NCI-H345 treated with DMSO at 0.1 percent for 48 hours (cell line): ENCODE measurements at regions not wholly inside any gene's neighbourhood (a gene's known extent, or its start where the extent isn't known, plus 50 kb on each side); places are given as distances from the start of the nearest gene placed in this dataset.

Experiments
- DNase-seq: peaks from one replicate; lab custom pipeline; 2025; ENCODE audit not compliant: unreplicated experiment; lab: John Stamatoyannopoulos, UW

DNA sequence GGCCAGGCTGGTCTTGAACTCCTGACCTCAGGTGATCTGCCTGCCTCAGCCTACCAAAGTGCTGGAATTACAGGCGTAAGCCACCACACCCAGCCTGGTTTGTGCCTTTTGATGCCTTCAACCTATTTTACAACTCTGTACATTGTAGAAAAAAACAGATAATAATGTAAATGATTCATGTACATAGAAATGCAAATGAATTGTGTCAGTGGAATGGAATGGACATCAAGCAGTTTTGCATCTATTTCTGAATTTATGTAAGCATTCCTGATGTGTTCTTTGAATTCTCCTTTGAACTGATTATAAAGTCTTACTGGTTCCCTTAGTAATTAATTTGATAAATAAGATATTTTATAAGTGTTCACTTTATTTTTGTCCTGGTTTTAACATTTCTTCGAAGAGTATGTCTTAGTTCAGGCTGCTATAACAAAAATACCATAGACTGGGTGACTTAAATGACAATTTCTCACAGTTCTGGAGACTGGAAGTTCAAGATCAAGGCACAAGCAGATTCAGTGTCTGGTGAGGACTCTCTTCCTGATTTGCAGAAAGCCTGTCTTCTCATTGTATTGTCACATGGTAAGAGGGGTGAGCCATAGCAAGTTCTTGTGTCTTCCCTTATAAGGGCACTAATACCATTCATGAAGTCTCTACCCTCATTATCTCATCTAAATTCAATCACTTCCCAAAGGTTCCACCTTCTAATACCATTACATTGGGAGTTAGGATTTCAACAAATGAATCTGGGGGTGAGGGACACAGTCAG is 162.2 kb upstream of the S100G start:
- DNase-seq: no peak

DNA sequence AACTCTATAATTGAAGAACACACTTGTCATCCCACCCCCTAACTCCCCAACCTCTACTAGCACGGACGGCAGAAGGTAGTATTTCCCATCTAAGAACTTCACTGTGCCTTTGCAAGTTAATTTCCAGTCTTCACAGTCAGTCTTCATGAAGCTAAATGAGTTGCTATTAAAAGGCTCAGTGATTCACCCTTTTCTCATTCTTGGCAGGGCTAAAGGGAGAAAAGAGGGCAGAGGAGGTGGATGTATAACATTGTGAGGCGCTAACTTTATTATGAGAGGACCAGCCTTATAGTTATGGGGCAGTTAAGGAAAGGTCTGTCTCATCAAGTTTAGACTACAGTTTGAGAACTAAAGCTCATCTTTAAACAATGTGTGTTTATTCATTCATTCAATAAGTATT is 161.0 kb upstream of the S100G start:
- no peak for DNase-seq

DNA sequence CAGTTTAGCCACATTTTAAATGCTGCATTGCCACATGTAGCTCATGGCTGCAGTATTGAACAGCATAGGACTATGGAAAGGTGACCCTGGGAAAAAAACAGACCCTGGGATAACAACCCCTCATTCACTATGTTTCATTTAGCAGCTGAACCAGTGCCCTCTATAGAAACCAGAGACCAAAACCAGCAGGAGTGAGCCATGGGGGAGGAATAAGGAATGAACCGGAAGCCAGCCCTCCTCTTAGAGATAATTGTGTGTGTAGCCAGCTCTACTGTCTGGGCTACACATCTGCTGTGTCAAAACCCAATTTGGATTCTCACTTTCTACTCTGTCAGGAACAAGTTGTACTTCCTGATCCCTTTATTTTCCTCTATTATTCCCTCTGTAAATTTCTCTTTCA is 158.5 kb upstream of the S100G start:
- no peak for DNase-seq

DNA sequence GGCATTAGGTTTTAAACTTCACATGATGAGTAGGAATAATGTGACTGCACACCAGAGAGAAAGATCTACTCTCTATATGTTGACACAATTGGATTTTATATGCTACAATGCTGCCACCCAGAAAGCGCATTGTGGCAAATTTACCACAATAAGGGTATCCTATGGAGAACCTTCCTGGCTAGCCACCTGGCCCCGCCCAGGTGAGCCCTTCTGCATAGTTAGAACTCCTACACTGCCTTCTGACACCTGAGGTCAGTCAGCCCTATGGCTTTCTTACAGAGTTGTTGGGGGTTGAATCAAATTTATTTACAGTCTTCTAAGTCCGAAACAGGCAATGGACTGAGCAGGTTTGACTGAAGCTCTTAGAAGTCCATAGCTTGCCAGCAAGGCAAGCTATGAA is 153.8 kb upstream of the S100G start:
- no peak for DNase-seq

DNA sequence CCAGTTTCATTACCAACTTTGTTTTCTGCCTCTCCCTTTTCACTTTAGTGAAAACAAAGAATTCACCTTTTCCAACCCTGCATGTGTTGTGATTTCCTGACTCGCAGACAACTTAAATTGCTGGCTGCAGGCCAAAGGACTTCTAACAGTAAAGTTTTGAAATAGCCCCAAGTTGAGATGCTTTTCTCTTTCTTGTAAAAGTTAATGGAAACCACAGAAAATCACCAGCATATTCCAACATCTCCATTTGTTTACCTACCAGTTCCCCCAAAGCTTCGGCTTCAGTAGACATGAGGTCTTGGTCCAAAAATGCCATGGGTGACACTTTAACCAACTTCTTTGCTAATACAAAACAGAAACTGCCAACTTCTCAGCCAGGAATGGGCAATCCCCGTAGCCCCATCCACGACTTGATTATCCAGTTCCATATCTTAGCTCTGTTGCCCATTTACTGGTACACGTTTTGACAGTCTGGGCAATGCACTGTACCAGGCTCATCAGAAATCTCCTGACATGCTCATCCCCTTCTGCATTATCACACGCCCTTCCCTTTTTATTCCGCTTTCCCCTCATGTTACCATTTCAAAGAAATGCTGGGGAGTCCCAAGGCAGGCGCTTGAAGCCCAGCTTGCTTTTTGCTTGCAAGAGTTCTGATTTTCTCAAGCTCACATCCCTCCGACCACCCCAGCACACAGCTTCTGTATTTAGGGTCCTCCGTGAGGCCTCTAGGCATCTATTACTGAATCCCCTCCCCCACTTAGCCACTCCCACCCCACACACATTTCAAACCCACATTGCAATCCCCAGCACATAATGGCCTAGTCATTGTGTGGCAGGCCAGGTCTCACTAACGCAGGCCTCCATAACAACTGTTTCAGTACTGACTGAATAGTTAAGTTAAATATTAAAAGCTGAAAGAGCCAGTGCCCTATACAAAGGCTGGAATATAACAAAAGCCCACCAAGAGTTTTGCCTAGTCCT is 137.9 kb upstream of the S100G start:
- no peak for DNase-seq

DNA sequence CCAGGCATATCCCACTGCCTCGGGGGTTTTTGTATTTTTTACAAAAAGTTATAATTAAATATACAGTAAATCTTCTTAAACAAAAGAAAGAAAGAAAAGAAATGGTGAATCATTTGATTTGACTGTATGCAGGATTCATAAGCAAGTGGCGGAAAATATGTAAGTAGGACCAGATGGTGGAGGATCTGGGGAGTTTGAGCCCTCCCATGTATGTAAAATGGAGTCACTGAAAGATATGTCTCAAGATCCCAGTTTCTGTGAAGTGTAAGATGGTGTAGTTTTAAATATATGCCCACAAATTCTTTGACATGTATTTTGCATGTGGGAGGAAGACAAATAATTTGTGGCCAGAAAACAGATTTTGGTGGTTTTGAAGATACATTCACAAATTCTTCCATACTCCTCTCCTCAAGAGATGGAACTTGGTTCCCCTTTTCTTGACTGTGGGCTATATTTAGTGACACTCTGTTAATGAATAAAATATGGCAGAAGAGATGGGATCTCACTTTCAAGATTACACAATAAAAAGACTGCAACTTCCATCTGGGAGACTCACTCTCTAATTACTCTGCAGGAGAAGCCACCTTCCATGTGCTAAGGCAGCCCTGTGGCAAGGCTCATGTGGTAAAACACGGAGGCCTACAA is 133.6 kb upstream of the S100G start:
- no peak for DNase-seq

DNA sequence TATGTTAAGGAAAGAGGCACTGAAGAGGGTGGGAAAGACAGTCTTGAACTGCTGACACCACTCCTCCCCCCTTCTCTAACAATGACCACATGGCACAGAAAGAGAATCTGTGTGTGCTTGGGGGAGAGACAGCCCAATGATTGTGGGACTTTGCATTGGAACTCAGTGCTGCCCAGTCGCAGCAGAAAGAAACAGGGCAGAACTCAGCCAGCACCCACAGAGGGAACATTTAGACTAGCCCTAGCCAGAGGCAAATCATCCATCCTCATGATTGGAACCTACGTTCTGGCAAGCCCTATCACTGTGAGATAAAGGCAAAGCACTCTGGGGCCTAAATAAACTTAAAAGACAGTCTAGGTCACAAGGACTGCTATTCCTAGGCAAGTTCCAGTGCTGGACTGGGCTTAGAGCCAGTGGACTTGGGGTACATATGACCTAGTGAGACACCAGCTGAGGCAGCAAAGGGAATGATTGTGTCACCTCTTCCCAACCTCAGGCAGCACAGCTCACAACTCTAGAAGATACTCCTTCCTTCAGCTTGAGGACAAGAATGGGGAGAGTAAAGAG is 132.8 kb upstream of the S100G start:
- no peak for DNase-seq

DNA sequence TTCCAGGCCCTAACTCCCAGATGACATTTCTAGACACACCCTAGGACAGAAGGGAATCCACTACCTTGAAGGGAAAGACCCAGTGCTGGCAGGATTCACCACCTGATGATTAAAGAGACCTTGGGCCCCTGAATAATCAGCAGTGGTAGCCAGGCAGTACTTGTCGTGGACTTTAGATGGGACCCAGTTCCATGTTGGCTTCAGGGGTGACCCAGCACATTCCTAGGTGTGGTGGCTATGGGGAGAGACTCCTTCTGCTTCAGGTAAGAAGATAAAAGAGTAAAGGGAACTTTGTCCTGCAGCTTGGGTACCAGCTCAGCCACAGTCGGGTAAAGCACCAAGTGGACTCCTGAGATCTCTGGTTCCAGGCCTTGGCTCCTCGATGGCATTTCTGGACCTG is 131.8 kb upstream of the S100G start:
- no peak for DNase-seq

DNA sequence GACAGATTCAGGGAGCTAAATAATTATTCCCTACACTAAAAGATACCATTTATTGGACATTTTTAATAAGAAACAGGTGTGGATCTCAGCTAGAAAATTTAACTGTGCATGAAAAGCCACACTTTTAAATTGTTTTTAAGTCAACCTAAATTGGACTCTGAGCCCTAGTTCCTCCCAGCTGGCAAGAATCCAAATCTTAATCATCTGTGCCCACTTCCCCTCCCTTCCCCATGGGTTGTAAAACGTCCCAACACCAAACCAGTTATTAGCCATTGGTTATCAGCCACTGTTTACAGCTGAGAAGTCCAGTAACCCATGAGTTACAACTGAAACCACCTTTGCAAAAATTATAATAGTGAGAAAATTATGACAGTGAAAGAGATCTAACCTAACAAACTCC is 125.6 kb upstream of the S100G start:
- no peak for DNase-seq

DNA sequence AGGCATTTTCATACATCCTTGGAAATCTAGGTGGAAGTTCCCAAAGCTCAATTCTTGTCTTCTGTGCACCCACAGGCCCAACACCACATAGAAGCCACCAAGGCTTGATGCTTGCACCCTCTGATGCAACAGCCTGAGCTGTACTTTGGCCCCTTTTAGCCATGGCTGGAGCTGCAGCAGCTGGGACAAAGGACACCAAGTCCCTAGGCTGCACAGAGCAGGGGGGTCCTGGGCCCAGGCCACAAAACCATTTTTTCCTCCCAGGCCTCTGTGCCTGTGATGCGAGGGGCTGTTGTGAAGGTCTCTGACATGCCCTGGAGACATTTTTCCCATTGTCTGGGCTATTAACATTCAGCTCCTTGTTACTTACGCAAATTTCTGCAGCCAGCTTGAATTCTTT is 124.0 kb upstream of the S100G start:
- DNase-seq: no peak

DNA sequence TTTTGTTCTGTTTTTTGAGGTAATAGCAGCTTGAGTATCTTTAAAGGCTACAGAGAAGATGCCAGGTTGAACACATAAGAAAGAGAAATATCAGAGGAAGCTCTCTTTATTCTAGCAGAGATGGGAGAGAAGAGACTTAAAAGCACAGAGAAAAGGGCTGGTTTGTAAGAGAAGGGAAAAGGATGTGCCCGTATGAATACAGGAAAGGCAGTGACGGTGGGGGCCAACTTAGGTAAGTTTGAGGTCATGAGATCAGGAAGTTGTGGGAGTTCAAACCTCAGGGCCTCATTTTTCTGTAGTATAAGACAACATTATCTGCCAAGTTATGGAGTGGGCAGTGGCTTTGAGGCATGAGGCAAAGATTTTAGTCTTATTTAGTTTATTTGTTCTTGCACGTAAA is 121.3 kb upstream of the S100G start:
- no peak for DNase-seq
